Ovary (tissue), 3 donors: ENCODE measurements at regions not wholly inside any gene's neighbourhood (a gene's known extent, or its start where the extent isn't known, plus 50 kb on each side); places are given as distances from the start of the nearest gene placed in this dataset.

Experiments
- EP300 ChIP-seq: sonication (generic); formaldehyde crosslinking; IDR thresholded peaks from one replicate; pipeline ENCODE4 v1.6.1; 2017; ENCODE audit warnings: antibody characterized with exemption
- POLR2A ChIP-seq: fragments of 450-650 bp; IDR thresholded peaks from one replicate; pipeline ENCODE4 v1.6.1; 2017; ENCODE audit warnings: antibody characterized with exemption, mild to moderate bottlenecking, moderate library complexity
- TF ChIP-seq, protein P1 (sequence below), 3 donors: fragments of 450-650 bp in 2 of 3; fragments of 200-600 bp in 1 of 3; IDR thresholded peaks; one replicate each; pipeline versions ENCODE4 v1.5.1 to v1.8.0; 2016 to 2022; ENCODE audit warnings: antibody characterized with exemption in 3 of 3, mild to moderate bottlenecking in 1 of 3
- donor health status: DM: no; HTN: no; CAD: no.

DNA sequence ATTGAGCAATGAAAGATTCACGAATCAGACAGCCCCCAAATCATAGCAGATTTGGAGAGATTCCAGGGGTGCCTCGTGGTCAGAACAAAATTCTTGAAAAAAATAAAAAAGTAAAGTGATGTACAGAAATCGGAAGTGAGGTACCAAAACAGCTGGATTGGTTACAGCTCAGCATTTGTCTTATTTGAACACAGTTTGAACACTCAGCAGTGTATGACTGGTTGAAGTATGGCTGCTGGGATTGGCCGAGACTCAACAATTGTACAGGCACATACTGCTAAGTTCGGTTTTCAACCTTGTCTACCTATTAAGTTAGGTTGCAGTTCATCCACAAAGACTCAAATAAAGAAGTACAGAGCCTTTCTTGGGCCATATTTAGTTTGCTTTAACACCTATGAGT, 865.4 kb upstream of the TMEM132C start:
- TF ChIP-seq, protein P1, sequence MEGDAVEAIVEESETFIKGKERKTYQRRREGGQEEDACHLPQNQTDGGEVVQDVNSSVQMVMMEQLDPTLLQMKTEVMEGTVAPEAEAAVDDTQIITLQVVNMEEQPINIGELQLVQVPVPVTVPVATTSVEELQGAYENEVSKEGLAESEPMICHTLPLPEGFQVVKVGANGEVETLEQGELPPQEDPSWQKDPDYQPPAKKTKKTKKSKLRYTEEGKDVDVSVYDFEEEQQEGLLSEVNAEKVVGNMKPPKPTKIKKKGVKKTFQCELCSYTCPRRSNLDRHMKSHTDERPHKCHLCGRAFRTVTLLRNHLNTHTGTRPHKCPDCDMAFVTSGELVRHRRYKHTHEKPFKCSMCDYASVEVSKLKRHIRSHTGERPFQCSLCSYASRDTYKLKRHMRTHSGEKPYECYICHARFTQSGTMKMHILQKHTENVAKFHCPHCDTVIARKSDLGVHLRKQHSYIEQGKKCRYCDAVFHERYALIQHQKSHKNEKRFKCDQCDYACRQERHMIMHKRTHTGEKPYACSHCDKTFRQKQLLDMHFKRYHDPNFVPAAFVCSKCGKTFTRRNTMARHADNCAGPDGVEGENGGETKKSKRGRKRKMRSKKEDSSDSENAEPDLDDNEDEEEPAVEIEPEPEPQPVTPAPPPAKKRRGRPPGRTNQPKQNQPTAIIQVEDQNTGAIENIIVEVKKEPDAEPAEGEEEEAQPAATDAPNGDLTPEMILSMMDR (IDR thresholded peaks at IDR 0.05), result no peak
- TF ChIP-seq POLR2A (no peak), EP300 (no peak)
